Thoracic aorta (tissue), 2 donors: ENCODE measurements at regions not wholly inside any gene's neighbourhood (a gene's known extent, or its start where the extent isn't known, plus 50 kb on each side); places are given as distances from the start of the nearest gene placed in this dataset.

Experiments used
- ATAC-seq: fragments of 150-250 bp; one replicate; pipeline ENCODE4 v1.8.0; 2017; ENCODE audit warnings: low read depth; ENCODE audit not compliant: insufficient number of reproducible peaks, low FRiP score
- DNase-seq: peaks from one replicate; pipeline ENCODE4 v3.0.0-alpha.2; 2020; ENCODE audit warnings: low spot score
- H3K27ac ChIP-seq, 2 donors: fragments of 200-600 bp; sonication (generic); 1 replicate in 1 of 2; 2 replicates in 1 of 2; pipeline ENCODE4 v1.5.1; 2016; ENCODE audit warnings: mild to moderate bottlenecking in 2 of 2, moderate library complexity in 2 of 2
- H3K27me3 ChIP-seq: fragments of 200-600 bp; sonication (generic); replicated peaks from 2 replicates; pipeline ENCODE4 v1.6.0; 2016; ENCODE audit warnings: mild to moderate bottlenecking; ENCODE audit not compliant: insufficient read depth
- H3K36me3 ChIP-seq: fragments of 200-600 bp; sonication (generic); one replicate; pipeline ENCODE4 v1.5.1; 2016
- H3K4me1 ChIP-seq, 2 donors: fragments of 200-600 bp; sonication (generic); 1 replicate in 1 of 2; 2 replicates in 1 of 2; pipeline versions ENCODE4 v1.5.1 to v1.6.0; 2016; ENCODE audit warnings: low read depth in 2 of 2, mild to moderate bottlenecking in 1 of 2; ENCODE audit not compliant: control insufficient read depth in 1 of 2
- H3K4me3 ChIP-seq: fragments of 200-600 bp; sonication (generic); 2 replicates; pipeline ENCODE4 v1.5.1; 2016; ENCODE audit warnings: mild to moderate bottlenecking
- H3K9me3 ChIP-seq: fragments of 200-600 bp; sonication (generic); 2 replicates; pipeline ENCODE4 v1.5.1; 2016
- CTCF ChIP-seq: fragments of 200-600 bp; sonication (generic); IDR thresholded peaks from one replicate; pipeline ENCODE4 v1.5.1; 2019; ENCODE audit warnings: antibody characterized with exemption

GRCh38 chr12:124111006-124111405, 138.0 kb downstream of the ZNF664 start:
- ATAC-seq (no peak), DNase-seq (no peak)
- Histone ChIP-seq H3K4me1 (no peaks in the 10 kb centered on the region), H3K36me3 (no peaks in the 10 kb centered on the region), H3K9me3 (peaks cover 4% of the 10 kb centered on the region), H3K27me3 (no peaks in the 10 kb centered on the region), H3K27ac (no peak overlapping the region), H3K4me3 (no peak overlapping the region)
- TF ChIP-seq CTCF: no peak

- Histone ChIP-seq H3K4me1 (no peaks in the 10 kb centered on the region), H3K9me3 (peaks cover 4% of the 10 kb centered on the region), H3K27me3 (no peaks in the 10 kb centered on the region), H3K27ac (no peak overlapping the region), H3K4me3 (no peak overlapping the region), H3K36me3 (no peaks in the 10 kb centered on the region)
- no peak for TF ChIP-seq CTCF
- DNase-seq (no peak), ATAC-seq (no peak)
Observed at GRCh38 chr12:124114316-124114715, 141.3 kb downstream of the ZNF664 start.

- ATAC-seq: no peak
- H3K36me3 ChIP-seq: no peaks in the 10 kb centered on the region
- no peak for TF ChIP-seq CTCF
- H3K4me3 ChIP-seq: no peak overlapping the region
- H3K9me3 ChIP-seq: peaks cover 4% of the 10 kb centered on the region
- no peak for DNase-seq
- no peak overlapping the region for H3K27ac ChIP-seq
- H3K27me3 ChIP-seq: no peaks in the 10 kb centered on the region
- H3K4me1 ChIP-seq: no peaks in the 10 kb centered on the region
Observed at GRCh38 chr12:124115496-124115895, 142.5 kb downstream of the ZNF664 start.

GRCh38 chr12:124115976-124116690, 143.1 kb downstream of the ZNF664 start:
- Histone ChIP-seq H3K4me1 (no peaks in the 10 kb centered on the region), H3K27ac (no peak overlapping the region), H3K9me3 (peaks cover 4% of the 10 kb centered on the region), H3K36me3 (no peaks in the 10 kb centered on the region), H3K4me3 (no peak overlapping the region), H3K27me3 (no peaks in the 10 kb centered on the region)
- no peak for DNase-seq
- ATAC-seq: no peak
- TF ChIP-seq CTCF: no peak

GRCh38 chr12:124120739-124121138, 147.7 kb downstream of the ZNF664 start:
- Histone ChIP-seq H3K36me3 (no peaks in the 10 kb centered on the region), H3K27me3 (no peaks in the 10 kb centered on the region), H3K9me3 (no peaks in the 10 kb centered on the region), H3K27ac (no peak overlapping the region), H3K4me3 (no peak overlapping the region), H3K4me1 (no peaks in the 10 kb centered on the region)
- no peak for TF ChIP-seq CTCF
- no peak for DNase-seq
- no peak for ATAC-seq
